K562 (cell line): ENCODE measurements at regions not wholly inside any gene's neighbourhood (a gene's known extent, or its start where the extent isn't known, plus 50 kb on each side); places are given as distances from the start of the nearest gene placed in this dataset.

Source experiments
- ATAC-seq: fragments of 200-7000 bp; cut with Tn5 transposase; 3 replicates; pipeline ENCODE4 v1.9.1; 2020; ENCODE audit warnings: moderate library complexity
- BruUV-seq: library from RNA; stranded (reverse); fragments of 400-500 nt; replicated peaks from 2 replicates; lab custom pipeline; 2021; lab: Mats Ljungman, UMichigan
- CTCF ChIA-PET: fragments of 300-600 bp; formaldehyde crosslinking; extraction: SDS; loops from one replicate; lab custom pipeline; 2021; ENCODE audit warnings: low intra/inter-chr PET ratio; lab: Yijun Ruan, JAX
- POLR2A ChIA-PET: fragments of 300-600, 350-650 bp; sonication (Branson Sonifier 250); formaldehyde crosslinking; extraction: SDS; loops from one replicate; lab custom pipeline; 2021; ENCODE audit warnings: antibody characterized with exemption, inconsistent platforms; lab: Yijun Ruan, JAX
- DNase-seq, 4 experiments: peaks; one replicate each; pipeline versions ENCODE4 v3.0.0 to v3.0.0-alpha.2; 2011 to 2018; ENCODE audit warnings: low spot score in 3 of 4, mixed read lengths in 3 of 4; ENCODE audit errors: extremely low read depth in 1 of 4
- FAIRE-seq: peaks from 2 replicates; lab custom pipeline; 2011; peaks lifted over from hg19 to GRCh38; lab: Jason Lieb, UNC
- H2AFZ ChIP-seq: 2 replicates; pipeline ENCODE4 v1.6.0; 2011; ENCODE audit warnings: low read depth, low read length, control low read depth, inconsistent platforms
- H3K27ac ChIP-seq: fragments of 200-600 bp; 3 replicates; pipeline ENCODE4 v1.8.0; 2011; ENCODE audit warnings: low read depth, mild to moderate bottlenecking, control low read depth, inconsistent platforms, low read length, moderate library complexity, mixed read lengths; ENCODE audit errors: extremely low read depth
- H3K27me3 ChIP-seq, 2 experiments: fragments of 300-600 bp in 1 of 2; 2 replicates in 1 of 2; 3 replicates in 1 of 2; pipeline versions ENCODE4 v1.6.0 to v1.8.0; 2011; ENCODE audit warnings: inconsistent platforms in 2 of 2, low read length in 2 of 2, mild to moderate bottlenecking in 1 of 2, mixed read lengths in 1 of 2, moderate library complexity in 1 of 2; ENCODE audit not compliant: control insufficient read depth in 2 of 2, insufficient read depth in 2 of 2
- H3K36me3 ChIP-seq: fragments of 300-600 bp; 3 replicates; pipeline ENCODE4 v1.8.0; 2011; ENCODE audit warnings: mild to moderate bottlenecking, low read length, inconsistent platforms; ENCODE audit not compliant: control insufficient read depth, insufficient read depth
- H3K4me1 ChIP-seq, 2 experiments: fragments of 200-600 bp in 1 of 2; replicated peaks in 1 of 2; 2 replicates in 1 of 2; 3 replicates in 1 of 2; pipeline versions ENCODE4 v1.5.1 to v1.8.0; 2011; ENCODE audit warnings: inconsistent platforms in 2 of 2, low read length in 2 of 2, mild to moderate bottlenecking in 1 of 2, mixed read lengths in 1 of 2, moderate library complexity in 1 of 2; ENCODE audit not compliant: control insufficient read depth in 2 of 2, insufficient read depth in 2 of 2
- H3K4me2 ChIP-seq: 2 replicates; pipeline ENCODE4 v1.6.1; 2011; ENCODE audit warnings: low read length, control low read depth, inconsistent platforms, mixed read lengths; ENCODE audit not compliant: insufficient read depth
- H3K4me3 ChIP-seq: fragments of 200-600 bp; sonication (generic), shearing (Covaris generic); 2 replicates; pipeline ENCODE4 v1.5.1; 2016; ENCODE audit warnings: control low read depth, inconsistent platforms
- H3K79me2 ChIP-seq: fragments of 200-600 bp; 3 replicates; pipeline ENCODE4 v1.8.0; 2011; ENCODE audit warnings: low read length, inconsistent platforms; ENCODE audit not compliant: control insufficient read depth, insufficient read depth
- H3K9ac ChIP-seq, 2 experiments: 2 replicates each; pipeline versions ENCODE4 v1.6.0 to v1.6.1; 2011; ENCODE audit warnings: low read depth in 2 of 2, low read length in 2 of 2, control low read depth in 1 of 2, inconsistent platforms in 1 of 2, mild to moderate bottlenecking in 1 of 2, mixed read lengths in 1 of 2; ENCODE audit not compliant: insufficient read depth in 1 of 2
- H3K9me1 ChIP-seq: one replicate; pipeline ENCODE4 v1.6.0; 2011; ENCODE audit warnings: inconsistent platforms, mild to moderate bottlenecking, low read length, moderate library complexity; ENCODE audit not compliant: control insufficient read depth, insufficient read depth
- H3K9me3 ChIP-seq: replicated peaks from 2 replicates; pipeline ENCODE4 v1.5.1; 2011; ENCODE audit warnings: low read depth, low read length, inconsistent platforms; ENCODE audit not compliant: control insufficient read depth, insufficient read depth
- H4K20me1 ChIP-seq: replicated peaks from 2 replicates; pipeline ENCODE4 v1.6.1; 2011; ENCODE audit warnings: low read length, inconsistent platforms, mixed read lengths; ENCODE audit not compliant: control insufficient read depth, insufficient read depth
- DPF2 ChIP-seq: fragments of 450-650 bp; IDR thresholded peaks from 2 replicates; pipeline ENCODE4 v1.6.1; 2016
- PTRF ChIP-seq: fragments of 450-650 bp; IDR thresholded peaks from 2 replicates; pipeline ENCODE4 v1.6.1; 2016; ENCODE audit warnings: mild to moderate bottlenecking, missing genetic modification characterization, missing compliant biosample characterization
- SP2 ChIP-seq: IDR thresholded peaks from 2 replicates; pipeline ENCODE4 v1.6.1; 2011; ENCODE audit warnings: mild to moderate bottlenecking, low read depth, low read length, moderate library complexity; ENCODE audit not compliant: poor library complexity, severe bottlenecking; ENCODE audit errors: extremely low read depth
- WGBS: fragments of 100-300 bp; shearing (Covaris generic); methylation state at CpG from one replicate; pipeline ENCODE4 v1.1.6; 2016; ENCODE audit warnings: low coverage, mixed read lengths; ENCODE audit not compliant: insufficient coverage; ENCODE audit errors: missing lambda C conversion rate; 5-methylcytosine and 5-hydroxymethylcytosine counted together
- in situ Hi-C: fragments of 300-500 bp; cut with MboI; formaldehyde crosslinking; loops from 4 replicates; pipeline ENCODE4 v1.15.0; 2018; ENCODE audit warnings: inconsistent platforms, mixed read lengths
- intact Hi-C: fragments of 100-400 bp; cut with micrococcal nuclease; formaldehyde crosslinking; loops from 2 replicates; pipeline ENCODE4 v1.14.2; 2022
- TF ChIP-seq, protein P1 (sequence below): fragments of 450-650 bp; formaldehyde crosslinking; IDR thresholded peaks from 2 replicates; pipeline ENCODE4 v1.4.0; 2020; ENCODE audit warnings: mild to moderate bottlenecking, moderate library complexity

DNA sequence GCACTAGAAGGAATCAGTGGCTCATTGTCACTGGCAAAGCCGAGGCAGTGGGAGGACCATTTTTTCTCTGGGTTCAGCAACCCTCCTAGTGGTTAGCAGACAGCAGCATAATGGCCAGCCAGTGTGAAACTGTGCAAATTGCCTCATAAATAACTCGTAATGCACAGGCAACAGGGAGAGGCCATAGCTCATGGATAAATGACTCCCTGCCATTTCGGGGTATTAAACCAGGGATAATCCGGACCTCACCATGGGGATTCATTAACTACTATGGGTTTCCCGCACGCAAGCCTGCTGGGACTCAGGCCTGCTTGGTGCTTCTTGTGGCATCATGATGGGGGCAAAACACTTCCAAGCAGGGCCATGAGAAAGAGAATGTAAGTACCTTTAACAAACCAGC, 158.2 kb upstream of the CHD6 start (continued):
- TF ChIP-seq SP2 = no peak

DNA sequence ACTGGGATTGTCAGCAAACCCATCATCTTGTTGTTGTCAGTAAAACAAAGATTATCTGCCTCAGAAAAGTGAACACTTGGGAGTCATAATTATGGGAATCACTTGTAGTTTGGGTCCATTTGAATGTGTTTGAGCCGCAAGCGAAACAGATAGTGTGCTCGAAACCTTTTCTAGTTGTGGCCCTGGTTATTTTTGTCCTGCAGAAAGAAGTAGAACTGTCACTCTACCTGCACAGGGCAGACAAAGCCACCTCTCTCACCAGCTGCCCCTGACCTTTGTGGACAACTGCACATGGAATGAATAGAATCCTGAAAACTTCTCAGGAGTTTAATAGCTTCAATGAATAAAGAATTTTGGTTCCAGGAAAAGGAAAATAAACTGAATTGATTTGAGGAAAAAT, 156.1 kb upstream of the CHD6 start:
- intact Hi-C loops = no loop called here
- ATAC-seq = no peak
- POLR2A ChIA-PET = no interaction called here

More for the DNA sequence above, 156.1 kb upstream of the CHD6 start:
- FAIRE-seq = no peak
- DNase-seq = no peak
- in situ Hi-C loops = no loop called here
- H2AFZ ChIP-seq = no peak overlapping the region
- no TSS peak for BruUV-seq
- H3K4me2 ChIP-seq = no peak overlapping the region
- H3K36me3 ChIP-seq = no peaks in the 10 kb centered on the region
- H4K20me1 ChIP-seq = no peaks in the 10 kb centered on the region; the same call in 1 of the 2 replicates
- 0% methylated on average over 3 of the region's 3 CpGs for WGBS
- TF ChIP-seq DPF2 (no peak), PTRF (tag) (no peak)
- TF ChIP-seq, protein P1, sequence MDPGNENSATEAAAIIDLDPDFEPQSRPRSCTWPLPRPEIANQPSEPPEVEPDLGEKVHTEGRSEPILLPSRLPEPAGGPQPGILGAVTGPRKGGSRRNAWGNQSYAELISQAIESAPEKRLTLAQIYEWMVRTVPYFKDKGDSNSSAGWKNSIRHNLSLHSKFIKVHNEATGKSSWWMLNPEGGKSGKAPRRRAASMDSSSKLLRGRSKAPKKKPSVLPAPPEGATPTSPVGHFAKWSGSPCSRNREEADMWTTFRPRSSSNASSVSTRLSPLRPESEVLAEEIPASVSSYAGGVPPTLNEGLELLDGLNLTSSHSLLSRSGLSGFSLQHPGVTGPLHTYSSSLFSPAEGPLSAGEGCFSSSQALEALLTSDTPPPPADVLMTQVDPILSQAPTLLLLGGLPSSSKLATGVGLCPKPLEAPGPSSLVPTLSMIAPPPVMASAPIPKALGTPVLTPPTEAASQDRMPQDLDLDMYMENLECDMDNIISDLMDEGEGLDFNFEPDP (CRISPR knock-in tag) = no peak
- CTCF ChIA-PET = interaction anchor here (0.6 kb wide), 1 partner anchor 1456 kb away, joined by 7 read pairs; no protein-coding TSS in a partner anchor
- no peak overlapping the region for H3K9ac ChIP-seq
- no peak overlapping the region for H3K4me3 ChIP-seq
- H3K27me3 ChIP-seq = peaks cover 10 to 11% of the 10 kb centered on the region in 2 experiments; a peak in 4 of 5 replicates
- H3K4me1 ChIP-seq = no peaks in the 10 kb centered on the region
- no peaks in the 10 kb centered on the region for H3K9me1 ChIP-seq
- H3K27ac ChIP-seq = no peak overlapping the region
- no peaks in the 10 kb centered on the region for H3K79me2 ChIP-seq
- H3K9me3 ChIP-seq = no peaks in the 10 kb centered on the region
